ENCODE measurements at regions not wholly inside any gene's neighbourhood (a gene's known extent, or its start where the extent isn't known, plus 50 kb on each side); places are given as distances from the start of the nearest gene placed in this dataset.
"Not testable (repeated sequence)": the region's sequence is repeated elsewhere in the genome, so short reads cannot be mapped to it uniquely, and the experiment has no call there.

GRCh38 chr3:132978946-132979345 lies 59.2 kb upstream of the TMEM108 start:
- FAIRE-seq; BruUV-seq (replicated peaks); H3K27me3 ChIP-seq (ENCODE audit: control insufficient read depth in 2 of 2, insufficient read depth in 2 of 2, low read length in 2 of 2); H3K4me1 ChIP-seq (replicated peaks in 1 of 2; ENCODE audit: control insufficient read depth in 2 of 2, insufficient read depth in 2 of 2, low read length in 2 of 2); H4K20me1 ChIP-seq (replicated peaks; ENCODE audit: control insufficient read depth, insufficient read depth, low read length); CTCF ChIA-PET (ENCODE audit: low intra/inter-chr PET ratio); intact Hi-C loops (cut with micrococcal nuclease); in situ Hi-C loops (cut with MboI); H3K4me3 ChIP-seq; H3K79me2 ChIP-seq (ENCODE audit: control insufficient read depth, insufficient read depth, low read length); POLR2A ChIA-PET; H3K36me3 ChIP-seq (ENCODE audit: control insufficient read depth, insufficient read depth, low read length); ATAC-seq; H3K9me1 ChIP-seq (ENCODE audit: control insufficient read depth, insufficient read depth, low read length); H3K9ac ChIP-seq (ENCODE audit: insufficient read depth in 1 of 2, low read depth in 2 of 2, low read length in 2 of 2); DNase-seq (ENCODE audit: extremely low read depth in 1 of 4, low spot score in 3 of 4); H3K4me2 ChIP-seq (ENCODE audit: insufficient read depth, low read length); H2AFZ ChIP-seq (ENCODE audit: low read depth, low read length); H3K9me3 ChIP-seq (replicated peaks; ENCODE audit: control insufficient read depth, insufficient read depth, low read depth, low read length); H3K27ac ChIP-seq (ENCODE audit: extremely low read depth, low read depth, low read length); TF ChIP-seq NR2C1 (IDR thresholded peaks at IDR 0.05): not testable (repeated sequence)
- 30% methylated on average over 2 of the region's 3 CpGs for WGBS (ENCODE audit: insufficient coverage, low coverage, missing lambda C conversion rate)
- TF ChIP-seq, protein P1, sequence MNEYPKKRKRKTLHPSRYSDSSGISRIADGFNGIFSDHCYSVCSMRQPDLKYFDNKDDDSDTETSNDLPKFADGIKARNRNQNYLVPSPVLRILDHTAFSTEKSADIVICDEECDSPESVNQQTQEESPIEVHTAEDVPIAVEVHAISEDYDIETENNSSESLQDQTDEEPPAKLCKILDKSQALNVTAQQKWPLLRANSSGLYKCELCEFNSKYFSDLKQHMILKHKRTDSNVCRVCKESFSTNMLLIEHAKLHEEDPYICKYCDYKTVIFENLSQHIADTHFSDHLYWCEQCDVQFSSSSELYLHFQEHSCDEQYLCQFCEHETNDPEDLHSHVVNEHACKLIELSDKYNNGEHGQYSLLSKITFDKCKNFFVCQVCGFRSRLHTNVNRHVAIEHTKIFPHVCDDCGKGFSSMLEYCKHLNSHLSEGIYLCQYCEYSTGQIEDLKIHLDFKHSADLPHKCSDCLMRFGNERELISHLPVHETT (CRISPR knock-in tag; conservative IDR thresholded peaks at IDR 0.05 in 1 of 2, IDR thresholded peaks at IDR 0.05 in 1 of 2), result 0 out of 4 replicates have a peak, but pooled peaks of 1 of the 2 experiments have one; percentile 48
- TF ChIP-seq NR2C1 (tag; IDR thresholded peaks at IDR 0.05) (0 out of 2 replicates have a peak, but pooled peaks have one; percentile 19), SMAD4 (CRISPR knock-in tag; conservative IDR thresholded peaks at IDR 0.05) (0 out of 2 replicates have a peak, but pooled peaks have one; percentile 17), ZNF644 (tag; IDR thresholded peaks at IDR 0.05; ENCODE audit: low read depth) (peak; percentile 49; the same call in 1 of the 2 replicates), ZNF592 (IDR thresholded peaks at IDR 0.05) (peak; percentile 70)
